HUES64 (cell line): ENCODE measurements at regions not wholly inside any gene's neighbourhood (a gene's known extent, or its start where the extent isn't known, plus 50 kb on each side); places are given as distances from the start of the nearest gene placed in this dataset.

Experiments used
- H3K27ac ChIP-seq: 2 replicates; pipeline ENCODE4 v1.7.0; 2013; ENCODE audit warnings: low read depth, low read length, inconsistent platforms
- H3K27me3 ChIP-seq: 2 replicates; pipeline ENCODE4 v1.6.1; 2013; ENCODE audit warnings: mild to moderate bottlenecking, low read length; ENCODE audit not compliant: insufficient read depth
- H3K36me3 ChIP-seq: 2 replicates; pipeline ENCODE4 v1.6.1; 2013; ENCODE audit warnings: mild to moderate bottlenecking, low read length; ENCODE audit not compliant: insufficient read depth
- H3K4me1 ChIP-seq: 2 replicates; pipeline ENCODE4 v1.6.1; 2013; ENCODE audit warnings: mild to moderate bottlenecking, low read length, moderate library complexity; ENCODE audit not compliant: insufficient read depth
- H3K4me3 ChIP-seq: 2 replicates; pipeline ENCODE4 v1.5.1; 2013; ENCODE audit warnings: mild to moderate bottlenecking, low read length, moderate library complexity
- H3K9ac ChIP-seq: 2 replicates; pipeline ENCODE4 v1.6.1; 2013; ENCODE audit warnings: mild to moderate bottlenecking, low read depth, low read length
- H3K9me3 ChIP-seq: 2 replicates; pipeline ENCODE4 v1.6.1; 2013; ENCODE audit warnings: low read depth, low read length; ENCODE audit not compliant: insufficient read depth
- WGBS: fragments of 150-250, 120-280 bp; methylation state at CpG from one replicate; pipeline ENCODE4 v1.1.7; 2013; ENCODE audit warnings: missing lambda C conversion rate; 5-methylcytosine and 5-hydroxymethylcytosine counted together

DNA sequence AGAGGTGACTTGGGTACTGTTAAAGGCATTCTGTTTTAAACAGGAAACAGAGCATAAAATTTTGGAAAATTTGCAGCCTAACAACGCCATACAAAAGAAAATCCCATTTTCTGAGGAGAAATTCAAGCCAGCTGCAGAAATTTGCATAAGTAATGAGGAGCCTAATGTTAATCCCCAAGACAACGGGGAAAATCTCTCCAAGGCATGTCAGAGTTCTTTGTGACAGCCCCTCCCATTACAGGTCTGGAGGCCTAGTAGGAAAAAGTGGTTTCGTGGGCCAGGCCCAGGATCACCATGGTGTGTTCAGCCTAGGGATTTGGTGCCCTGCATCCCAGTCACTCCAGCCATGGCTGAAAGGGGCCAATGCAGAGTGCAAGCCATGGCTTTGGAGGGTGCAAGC is 1333.1 kb upstream of the TENM4 start:
- Histone ChIP-seq H3K9me3 (no peaks in the 10 kb centered on the region), H3K9ac (no peak overlapping the region), H3K4me3 (no peak overlapping the region), H3K27me3 (no peaks in the 10 kb centered on the region), H3K36me3 (no peaks in the 10 kb centered on the region), H3K27ac (no peak overlapping the region), H3K4me1 (peaks cover 8% of the 10 kb centered on the region; the same call in 1 of the 2 replicates)
- 93% methylated on average over 3 of the region's 3 CpGs for WGBS

DNA sequence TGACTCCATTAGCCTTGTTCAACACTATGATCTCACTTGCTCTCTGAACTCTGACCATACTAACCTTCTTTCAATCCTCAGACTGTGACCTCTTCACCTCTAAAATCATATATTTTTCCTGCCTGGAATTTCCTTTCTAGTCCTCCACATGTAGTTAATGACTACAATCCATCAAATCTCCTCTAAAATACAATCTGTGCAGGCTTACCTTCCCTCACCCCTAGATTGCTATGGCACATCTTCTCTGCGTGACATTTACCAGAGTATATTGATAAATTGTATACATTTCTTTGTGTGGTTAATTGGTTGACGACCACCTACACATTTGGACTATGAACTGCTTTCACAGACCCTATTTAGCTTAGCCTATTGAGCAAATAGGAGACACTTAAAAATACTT is 1330.2 kb upstream of the TENM4 start:
- no CpG with 5 or more reads among the region's 2 CpGs for WGBS
- Histone ChIP-seq H3K36me3 (no peaks in the 10 kb centered on the region), H3K9me3 (no peaks in the 10 kb centered on the region)

DNA sequence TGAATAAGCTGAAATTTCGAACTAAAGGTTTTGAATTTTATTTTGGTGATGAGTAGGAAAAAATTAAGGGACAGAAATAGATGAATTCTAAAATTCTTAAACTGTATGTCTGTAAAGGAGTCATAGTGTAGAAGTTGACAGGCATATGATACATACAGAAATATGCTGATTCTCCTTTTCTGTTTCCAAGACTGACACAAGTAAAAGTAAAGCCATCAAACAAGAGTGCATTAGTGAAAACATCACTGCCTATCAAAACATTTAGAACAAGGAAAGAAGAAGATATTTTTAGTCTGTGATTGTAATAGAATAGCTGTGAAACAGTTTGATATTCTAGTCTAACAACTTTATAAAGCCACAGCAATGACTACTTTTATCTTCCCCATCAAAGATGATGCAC is 1318.0 kb upstream of the TENM4 start:
- H3K9me3 ChIP-seq: no peaks in the 10 kb centered on the region
- no peak overlapping the region for H3K27ac ChIP-seq
- WGBS: 82% methylated on average over 1 of the region's 1 CpG
- no peaks in the 10 kb centered on the region for H3K36me3 ChIP-seq
- H3K4me1 ChIP-seq: peaks cover 9% of the 10 kb centered on the region; the same call in 1 of the 2 replicates
- H3K4me3 ChIP-seq: no peak overlapping the region
- no peak overlapping the region for H3K9ac ChIP-seq
- no peaks in the 10 kb centered on the region for H3K27me3 ChIP-seq

More for the DNA sequence above, 1330.2 kb upstream of the TENM4 start:
- H3K4me1 ChIP-seq: no peaks in the 10 kb centered on the region
- H3K4me3 ChIP-seq: no peak overlapping the region
- H3K27ac ChIP-seq: no peak overlapping the region
- no peaks in the 10 kb centered on the region for H3K27me3 ChIP-seq
- H3K9ac ChIP-seq: no peak overlapping the region

DNA sequence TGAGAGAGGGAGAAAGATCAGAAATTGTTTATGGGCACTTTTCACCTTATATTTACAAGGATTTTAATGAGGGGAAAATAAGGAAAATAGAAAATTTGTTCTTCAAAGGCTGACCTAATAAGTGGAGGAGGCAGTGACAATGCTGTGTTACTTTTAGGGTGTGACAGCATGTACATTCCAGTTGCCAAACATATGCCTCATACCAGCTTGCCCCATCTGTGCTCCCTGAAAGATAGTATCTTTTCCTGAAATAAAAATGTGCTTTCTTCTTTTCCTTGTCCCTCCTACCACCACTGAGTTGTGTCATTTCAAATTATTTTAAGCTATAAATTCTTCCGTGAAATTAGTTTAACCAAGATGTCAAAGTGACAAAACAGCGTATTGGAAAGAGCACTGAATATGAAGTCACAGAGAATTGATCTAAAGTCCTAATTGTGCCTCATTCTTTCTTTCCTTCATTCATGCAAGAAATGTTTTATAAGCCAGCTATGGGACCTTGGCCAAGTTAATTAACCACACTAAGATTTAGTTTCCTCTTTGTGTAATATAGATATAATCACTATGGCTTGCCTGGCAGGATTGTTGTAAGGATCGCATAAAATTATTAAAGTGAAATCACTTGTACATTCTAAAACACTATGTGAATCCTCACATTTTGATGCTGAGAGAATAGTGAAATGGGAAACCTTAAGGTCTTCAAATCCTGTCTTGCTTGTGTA is 1307.5 kb upstream of the TENM4 start:
- Histone ChIP-seq H3K27me3 (no peaks in the 10 kb centered on the region), H3K9me3 (no peaks in the 10 kb centered on the region), H3K4me1 (no peaks in the 10 kb centered on the region), H3K27ac (no peak overlapping the region), H3K4me3 (no peak overlapping the region), H3K36me3 (no peaks in the 10 kb centered on the region), H3K9ac (no peak overlapping the region)
- 92% methylated on average over 2 of the region's 3 CpGs for WGBS

DNA sequence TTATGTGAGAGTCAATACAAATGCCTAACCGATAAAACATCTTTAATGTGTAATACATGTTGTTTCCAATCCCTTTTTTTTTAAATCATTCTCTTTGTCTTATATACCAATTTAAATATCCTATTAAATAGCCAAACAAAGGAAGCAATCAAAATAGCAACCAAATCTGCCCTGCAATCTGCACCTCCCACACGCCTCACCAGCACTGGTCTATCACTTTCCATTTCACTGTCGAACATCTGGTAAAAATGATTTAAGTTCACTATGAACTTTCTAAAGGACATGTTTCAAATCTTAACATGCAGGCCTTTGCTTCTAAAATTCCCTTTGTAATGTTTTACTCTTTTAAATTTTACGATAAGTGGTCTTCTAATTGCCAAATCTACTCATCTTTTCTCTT is 1305.5 kb upstream of the TENM4 start:
- no peaks in the 10 kb centered on the region for H3K27me3 ChIP-seq
- no peak overlapping the region for H3K9ac ChIP-seq
- no peak overlapping the region for H3K4me3 ChIP-seq
- H3K27ac ChIP-seq: no peak overlapping the region
- WGBS: 93% methylated on average over 3 of the region's 4 CpGs
- no peaks in the 10 kb centered on the region for H3K9me3 ChIP-seq
- no peaks in the 10 kb centered on the region for H3K4me1 ChIP-seq
- no peaks in the 10 kb centered on the region for H3K36me3 ChIP-seq

DNA sequence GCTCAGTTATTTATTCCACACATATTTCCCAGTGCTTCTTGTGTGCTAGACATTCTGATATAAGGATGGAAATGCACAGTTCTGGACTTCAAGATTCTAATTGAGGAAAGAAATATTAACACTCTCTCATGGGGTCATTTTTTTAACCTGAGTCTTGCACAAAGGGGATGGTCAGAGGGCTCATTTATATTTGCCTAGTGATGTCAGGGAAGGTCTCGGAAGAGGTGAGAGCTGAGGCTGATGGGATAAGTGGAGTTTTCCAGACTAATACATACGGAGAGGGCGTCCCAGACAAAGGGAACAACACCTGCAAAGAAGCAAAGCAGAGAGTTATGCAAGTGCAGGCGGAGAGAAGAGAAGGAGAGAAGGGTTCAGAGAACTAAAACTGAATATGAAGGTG is 1304.6 kb upstream of the TENM4 start:
- WGBS: 93% methylated on average over 4 of the region's 4 CpGs
- Histone ChIP-seq H3K9me3 (no peaks in the 10 kb centered on the region), H3K4me3 (no peak overlapping the region), H3K27me3 (no peaks in the 10 kb centered on the region), H3K9ac (no peak overlapping the region), H3K4me1 (no peaks in the 10 kb centered on the region), H3K27ac (no peak overlapping the region), H3K36me3 (no peaks in the 10 kb centered on the region)

DNA sequence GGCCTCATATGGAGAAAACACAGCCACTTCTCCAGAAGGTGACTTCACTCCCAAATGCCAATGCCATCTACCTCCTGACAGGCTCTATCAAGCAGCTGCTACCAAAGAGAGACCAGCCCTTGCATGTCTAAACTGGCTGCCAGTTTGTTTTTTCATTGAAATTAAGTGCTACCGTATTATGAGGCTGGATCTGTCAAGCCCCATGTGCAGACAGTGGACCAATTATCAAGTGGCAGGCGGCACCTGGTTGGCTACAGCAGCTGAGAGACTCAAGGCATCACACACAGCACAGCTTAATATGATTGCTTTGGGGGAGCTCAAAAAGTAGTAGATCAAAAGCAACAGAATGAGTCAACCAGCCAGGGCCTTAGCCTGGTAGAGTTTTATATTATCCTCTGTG is 1293.0 kb upstream of the TENM4 start:
- H3K9me3 ChIP-seq: no peaks in the 10 kb centered on the region
- no peaks in the 10 kb centered on the region for H3K4me1 ChIP-seq
- no peaks in the 10 kb centered on the region for H3K36me3 ChIP-seq
- H3K27ac ChIP-seq: no peak overlapping the region
- WGBS: 92% methylated on average over 2 of the region's 2 CpGs
- H3K27me3 ChIP-seq: no peaks in the 10 kb centered on the region
- no peak overlapping the region for H3K4me3 ChIP-seq
- no peak overlapping the region for H3K9ac ChIP-seq

DNA sequence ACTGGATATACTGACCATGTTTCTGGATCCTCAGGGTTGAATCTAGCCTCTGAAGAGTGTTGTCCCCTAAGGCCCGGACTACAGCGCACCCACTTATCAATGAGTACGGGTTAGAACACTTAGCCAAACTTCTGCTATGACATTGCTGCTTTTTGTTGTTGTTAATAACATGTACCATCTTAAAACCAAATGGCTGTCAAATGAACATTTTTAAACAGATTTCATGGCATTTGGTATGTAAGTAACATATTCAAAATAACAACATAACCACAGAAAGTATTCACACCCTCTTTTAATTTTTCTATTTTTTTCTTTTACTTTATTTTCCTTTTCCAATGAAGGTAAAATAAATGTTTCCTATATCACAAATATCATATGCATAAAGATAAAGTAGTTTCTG is 1292.5 kb upstream of the TENM4 start:
- Histone ChIP-seq H3K9ac (no peak overlapping the region), H3K4me3 (no peak overlapping the region), H3K27ac (no peak overlapping the region), H3K9me3 (no peaks in the 10 kb centered on the region), H3K4me1 (no peaks in the 10 kb centered on the region), H3K36me3 (no peaks in the 10 kb centered on the region), H3K27me3 (no peaks in the 10 kb centered on the region)
- WGBS: 98% methylated on average over 3 of the region's 3 CpGs

DNA sequence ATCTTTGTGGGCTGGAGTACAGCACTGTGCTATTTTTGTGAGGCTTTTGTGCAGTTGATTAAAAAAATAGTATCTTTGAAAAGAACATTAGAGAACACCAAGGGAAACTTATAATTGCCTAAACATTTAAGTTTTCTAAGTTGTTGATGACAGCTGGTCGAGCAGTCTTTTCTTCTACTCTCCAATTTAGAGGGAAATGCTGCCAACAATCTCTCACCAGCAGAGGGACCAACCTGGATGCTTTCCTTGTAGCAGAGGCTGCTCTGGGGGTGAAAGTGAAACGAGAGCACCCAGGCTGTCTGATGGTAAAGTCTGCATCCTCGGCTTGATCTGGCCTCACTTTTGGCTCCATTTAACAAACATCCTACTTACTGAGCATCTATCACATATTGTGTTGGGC is 1286.5 kb upstream of the TENM4 start:
- Histone ChIP-seq H3K9me3 (no peaks in the 10 kb centered on the region), H3K27ac (no peak overlapping the region), H3K4me1 (peaks cover 5% of the 10 kb centered on the region; the same call in 1 of the 2 replicates), H3K4me3 (no peak overlapping the region), H3K36me3 (no peaks in the 10 kb centered on the region), H3K27me3 (no peaks in the 10 kb centered on the region), H3K9ac (no peak overlapping the region)
- WGBS: 61% methylated on average over 3 of the region's 3 CpGs

DNA sequence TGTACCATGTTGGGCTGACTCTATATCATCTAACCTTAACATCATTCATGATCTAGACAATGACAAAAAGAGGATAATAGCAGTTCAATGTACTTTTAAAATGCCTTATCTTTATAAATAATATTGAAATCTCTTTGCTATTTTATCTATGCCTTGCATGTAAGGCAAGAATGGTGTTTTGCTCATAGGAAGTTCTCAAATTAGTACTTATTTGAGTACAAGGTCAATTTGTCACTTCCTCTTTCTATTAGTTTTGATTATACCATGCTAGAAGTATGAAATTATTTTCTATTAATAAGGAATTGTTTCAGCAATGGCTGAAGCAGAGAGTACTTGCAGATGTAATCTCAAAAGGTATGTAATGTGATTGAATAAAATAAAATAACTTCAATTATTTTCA is 1285.4 kb upstream of the TENM4 start:
- H3K9me3 ChIP-seq: no peaks in the 10 kb centered on the region

DNA sequence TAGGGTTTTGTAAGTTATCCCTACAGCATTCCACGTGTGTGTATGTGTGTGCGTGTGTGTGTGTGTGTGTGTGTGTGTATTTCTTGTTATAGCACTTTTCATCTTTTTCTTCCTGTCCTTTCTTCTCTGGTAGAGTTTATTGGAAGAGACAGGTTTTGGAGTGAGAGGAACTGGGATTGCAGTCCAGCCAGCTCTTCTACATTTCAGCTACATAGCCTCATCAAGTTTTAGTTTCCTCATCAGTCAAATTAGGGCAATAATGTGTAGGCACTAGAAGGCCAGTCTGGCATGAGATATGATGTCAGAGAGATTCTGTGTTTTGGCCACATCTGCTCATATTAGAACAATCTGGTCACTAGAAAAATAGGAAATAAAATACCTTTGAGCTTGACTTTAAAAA is 1283.5 kb upstream of the TENM4 start:
- Histone ChIP-seq H3K4me1 (peaks cover 7% of the 10 kb centered on the region; the same call in 1 of the 2 replicates), H3K27ac (no peak overlapping the region), H3K9me3 (no peaks in the 10 kb centered on the region), H3K9ac (no peak overlapping the region), H3K4me3 (no peak overlapping the region), H3K27me3 (no peaks in the 10 kb centered on the region), H3K36me3 (no peaks in the 10 kb centered on the region)
- WGBS: 62% methylated on average over 2 of the region's 2 CpGs

More for the DNA sequence above, 1285.4 kb upstream of the TENM4 start:
- Histone ChIP-seq H3K27ac (no peak overlapping the region), H3K9ac (no peak overlapping the region), H3K4me3 (no peak overlapping the region), H3K27me3 (no peaks in the 10 kb centered on the region), H3K36me3 (no peaks in the 10 kb centered on the region), H3K4me1 (peaks cover 5% of the 10 kb centered on the region; the same call in 1 of the 2 replicates)

DNA sequence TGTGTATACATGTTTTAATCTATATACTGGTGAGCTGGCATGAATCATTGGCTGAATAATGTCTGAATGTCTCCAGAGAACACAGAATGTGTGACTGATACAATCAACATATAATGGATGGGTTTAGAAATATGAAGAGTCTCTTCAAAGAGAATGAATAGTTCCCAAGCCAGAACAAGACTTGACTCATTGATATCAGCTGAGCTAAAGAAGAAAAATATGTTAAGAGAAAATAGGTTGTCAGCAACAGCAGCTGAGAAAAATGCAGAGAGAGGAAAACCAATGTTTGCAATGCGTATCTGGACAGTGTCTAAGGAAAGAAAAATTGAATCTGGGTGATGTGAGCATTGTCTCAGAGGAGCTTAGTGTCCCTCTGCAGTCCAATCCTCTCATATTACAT is 1281.8 kb upstream of the TENM4 start:
- no peak overlapping the region for H3K4me3 ChIP-seq
- H3K9ac ChIP-seq: no peak overlapping the region
- no peaks in the 10 kb centered on the region for H3K9me3 ChIP-seq
- 89% methylated on average over 1 of the region's 1 CpG for WGBS
- no peaks in the 10 kb centered on the region for H3K27me3 ChIP-seq
- no peaks in the 10 kb centered on the region for H3K36me3 ChIP-seq
- no peak overlapping the region for H3K27ac ChIP-seq
- peaks cover 4% of the 10 kb centered on the region; the same call in 1 of the 2 replicates for H3K4me1 ChIP-seq
